IPS-20b (cell line): ENCODE measurements at regions not wholly inside any gene's neighbourhood (a gene's known extent, or its start where the extent isn't known, plus 50 kb on each side); places are given as distances from the start of the nearest gene placed in this dataset.

Experiments
- H3K27ac ChIP-seq: one replicate; pipeline ENCODE4 v1.5.1; 2013; ENCODE audit warnings: low read length
- H3K27me3 ChIP-seq: 2 replicates; pipeline ENCODE4 v1.6.1; 2013; ENCODE audit warnings: mild to moderate bottlenecking, low read length, inconsistent platforms; ENCODE audit not compliant: insufficient read depth
- H3K36me3 ChIP-seq: 2 replicates; pipeline ENCODE4 v1.6.1; 2013; ENCODE audit warnings: low read depth, mild to moderate bottlenecking, inconsistent platforms, low read length, moderate library complexity; ENCODE audit not compliant: insufficient read depth
- H3K4me1 ChIP-seq: 2 replicates; pipeline ENCODE4 v1.6.1; 2013; ENCODE audit warnings: mild to moderate bottlenecking, control low read depth, inconsistent platforms, low read length, moderate library complexity; ENCODE audit not compliant: insufficient read depth
- H3K4me3 ChIP-seq: 2 replicates; pipeline ENCODE4 v1.5.1; 2013; ENCODE audit warnings: mild to moderate bottlenecking, low read length, inconsistent platforms
- H3K9ac ChIP-seq: 2 replicates; pipeline ENCODE4 v1.6.1; 2013; ENCODE audit warnings: low read depth, mild to moderate bottlenecking, inconsistent platforms, low read length, moderate library complexity
- H3K9me3 ChIP-seq: 2 replicates; pipeline ENCODE4 v1.6.1; 2013; ENCODE audit warnings: mild to moderate bottlenecking, low read depth, low read length, inconsistent platforms; ENCODE audit not compliant: insufficient read depth

GRCh38 chr14:85024931-85025330 lies 505.0 kb upstream of the FLRT2 start:
- Histone ChIP-seq H3K27me3 (no peaks in the 10 kb centered on the region), H3K4me1 (no peaks in the 10 kb centered on the region), H3K9me3 (no peaks in the 10 kb centered on the region), H3K27ac (no peak overlapping the region), H3K9ac (no peak overlapping the region), H3K4me3 (no peak overlapping the region), H3K36me3 (no peaks in the 10 kb centered on the region)

GRCh38 chr14:85027681-85028370 lies 502.1 kb upstream of the FLRT2 start:
- no peaks in the 10 kb centered on the region for H3K27me3 ChIP-seq
- H3K9me3 ChIP-seq: no peaks in the 10 kb centered on the region
- H3K36me3 ChIP-seq: no peaks in the 10 kb centered on the region
- no peaks in the 10 kb centered on the region for H3K4me1 ChIP-seq
- H3K4me3 ChIP-seq: no peak overlapping the region
- H3K27ac ChIP-seq: no peak overlapping the region
- H3K9ac ChIP-seq: no peak overlapping the region

- Histone ChIP-seq H3K4me1 (no peaks in the 10 kb centered on the region), H3K27me3 (no peaks in the 10 kb centered on the region), H3K4me3 (no peak overlapping the region), H3K9ac (no peak overlapping the region), H3K36me3 (no peaks in the 10 kb centered on the region), H3K27ac (no peak overlapping the region), H3K9me3 (no peaks in the 10 kb centered on the region)
Observed at GRCh38 chr14:85037411-85037810, 492.5 kb upstream of the FLRT2 start.

DNA sequence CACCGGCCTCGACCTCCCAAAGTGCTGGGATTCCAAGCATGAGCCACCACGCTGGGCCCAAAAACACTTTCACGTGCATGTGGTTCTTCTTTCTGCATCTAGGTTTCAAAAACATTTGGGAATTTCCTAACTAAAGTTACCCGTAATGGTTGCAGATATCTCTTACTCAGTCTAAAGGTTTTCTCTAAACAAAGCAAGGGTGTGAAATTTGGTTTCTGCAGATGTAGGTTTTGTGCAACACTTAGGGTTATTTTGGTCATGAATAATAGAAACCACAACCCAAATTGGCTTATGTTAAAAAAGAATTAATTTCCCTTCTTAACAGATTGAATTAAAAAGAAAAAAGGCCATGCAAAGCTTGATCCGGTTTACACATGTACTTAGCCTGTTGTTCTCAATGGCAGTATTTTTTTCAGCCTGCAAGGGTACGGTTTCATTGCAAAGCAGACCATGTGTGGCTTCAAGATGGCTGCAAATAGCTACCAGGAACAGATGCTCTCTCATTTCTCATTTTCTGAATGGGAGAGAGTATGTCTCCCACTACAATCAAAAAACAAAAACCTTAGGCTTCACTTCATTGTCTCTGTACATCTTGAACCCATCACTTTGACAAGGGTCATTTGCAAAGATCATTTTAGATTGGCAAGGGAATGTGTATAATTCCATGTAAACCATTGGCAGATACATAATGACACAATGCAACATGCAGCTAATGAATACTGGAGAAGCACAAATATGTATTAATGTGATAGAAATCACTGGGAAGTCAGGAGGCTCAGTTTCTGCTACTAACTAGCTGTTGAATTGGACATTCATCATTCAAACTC lies 491.2 kb upstream of the FLRT2 start:
- Histone ChIP-seq H3K27ac (no peak overlapping the region), H3K9ac (no peak overlapping the region), H3K27me3 (no peaks in the 10 kb centered on the region), H3K36me3 (no peaks in the 10 kb centered on the region), H3K4me3 (no peak overlapping the region), H3K9me3 (no peaks in the 10 kb centered on the region), H3K4me1 (no peaks in the 10 kb centered on the region)

GRCh38 chr14:85039353-85039626 lies 490.7 kb upstream of the FLRT2 start:
- Histone ChIP-seq H3K4me3 (no peak overlapping the region), H3K9ac (no peak overlapping the region), H3K27me3 (no peaks in the 10 kb centered on the region), H3K9me3 (no peaks in the 10 kb centered on the region), H3K4me1 (no peaks in the 10 kb centered on the region), H3K36me3 (no peaks in the 10 kb centered on the region), H3K27ac (no peak overlapping the region)

- Histone ChIP-seq H3K9me3 (no peaks in the 10 kb centered on the region), H3K27me3 (no peaks in the 10 kb centered on the region), H3K4me1 (no peaks in the 10 kb centered on the region), H3K9ac (no peak overlapping the region), H3K4me3 (no peak overlapping the region), H3K27ac (no peak overlapping the region), H3K36me3 (no peaks in the 10 kb centered on the region)
Observed at GRCh38 chr14:85040046-85040685, 489.8 kb upstream of the FLRT2 start.

DNA sequence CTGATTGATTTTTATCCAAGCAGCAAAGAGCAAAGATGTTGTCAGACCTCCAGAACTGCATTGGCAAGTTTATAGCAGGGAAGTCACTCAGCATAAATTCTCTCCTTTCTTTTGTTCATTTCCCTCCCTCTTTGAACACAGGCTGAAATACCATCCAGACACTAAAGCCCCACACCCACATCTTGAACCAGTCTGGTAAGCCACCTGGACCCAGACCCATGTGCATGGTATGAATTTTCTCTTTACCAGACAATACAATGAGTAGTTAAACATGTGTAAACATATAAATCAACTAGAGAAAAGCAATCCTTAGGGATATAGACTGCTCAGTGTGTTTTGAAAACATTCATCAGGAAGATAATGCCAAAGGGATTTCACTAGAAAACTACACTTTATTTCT lies 488.3 kb upstream of the FLRT2 start:
- no peak overlapping the region for H3K9ac ChIP-seq
- no peaks in the 10 kb centered on the region for H3K27me3 ChIP-seq
- H3K4me1 ChIP-seq: no peaks in the 10 kb centered on the region
- no peak overlapping the region for H3K4me3 ChIP-seq
- H3K36me3 ChIP-seq: no peaks in the 10 kb centered on the region
- peaks cover 1% of the 10 kb centered on the region; the same call in 1 of the 2 replicates for H3K9me3 ChIP-seq
- no peak overlapping the region for H3K27ac ChIP-seq

DNA sequence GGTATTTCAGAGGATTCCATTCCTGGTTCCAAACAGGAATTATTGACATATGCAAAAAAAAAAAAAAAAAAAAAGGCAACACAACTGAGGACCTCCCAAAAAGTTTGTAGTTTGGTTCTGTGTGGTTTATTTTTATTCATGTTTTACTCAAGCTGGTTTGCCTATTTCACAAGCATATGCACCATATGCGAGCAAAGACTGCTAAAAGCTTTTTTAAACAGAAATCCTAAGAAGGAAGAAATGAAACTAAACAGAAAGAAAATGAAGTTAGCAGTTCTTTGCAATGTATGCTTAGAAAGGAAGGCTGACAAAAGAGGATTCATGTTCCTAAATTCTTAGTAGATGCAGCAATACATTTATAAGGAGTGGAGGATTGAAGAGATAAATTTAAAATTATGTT lies 487.6 kb upstream of the FLRT2 start:
- no peaks in the 10 kb centered on the region for H3K36me3 ChIP-seq
- H3K9ac ChIP-seq: no peak overlapping the region
- no peak overlapping the region for H3K4me3 ChIP-seq
- H3K27me3 ChIP-seq: no peaks in the 10 kb centered on the region
- H3K9me3 ChIP-seq: peaks cover 5% of the 10 kb centered on the region; the same call in 1 of the 2 replicates
- H3K27ac ChIP-seq: no peak overlapping the region
- no peaks in the 10 kb centered on the region for H3K4me1 ChIP-seq

GRCh38 chr14:85050180-85050579 lies 479.8 kb upstream of the FLRT2 start:
- no peaks in the 10 kb centered on the region for H3K4me1 ChIP-seq
- H3K27me3 ChIP-seq: no peaks in the 10 kb centered on the region
- no peak overlapping the region for H3K27ac ChIP-seq
- H3K4me3 ChIP-seq: no peak overlapping the region
- no peak overlapping the region for H3K9ac ChIP-seq
- peaks cover 33% of the 10 kb centered on the region for H3K9me3 ChIP-seq
- no peaks in the 10 kb centered on the region for H3K36me3 ChIP-seq

DNA sequence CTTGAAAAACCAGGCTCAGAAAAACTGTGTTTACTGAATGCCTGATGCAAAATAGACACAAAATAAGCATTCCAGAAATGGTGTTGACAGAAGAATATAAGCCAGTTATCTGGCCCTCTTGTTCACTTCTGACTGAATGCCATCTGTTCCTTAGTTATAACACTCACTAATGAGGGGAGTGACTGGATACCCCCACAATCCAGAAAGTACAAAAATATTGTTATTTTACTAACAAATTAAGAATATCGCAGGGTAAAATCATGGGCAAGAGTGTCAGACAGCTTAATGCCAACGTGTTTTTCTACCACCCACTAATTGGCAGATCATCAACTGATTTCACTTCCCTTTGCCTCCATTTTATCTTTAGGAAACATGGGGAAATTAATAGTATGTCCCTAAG lies 477.3 kb upstream of the FLRT2 start:
- Histone ChIP-seq H3K36me3 (no peaks in the 10 kb centered on the region), H3K27me3 (no peaks in the 10 kb centered on the region), H3K9me3 (peaks cover 36% of the 10 kb centered on the region), H3K4me1 (no peaks in the 10 kb centered on the region), H3K27ac (no peak overlapping the region), H3K9ac (no peak overlapping the region), H3K4me3 (no peak overlapping the region)

DNA sequence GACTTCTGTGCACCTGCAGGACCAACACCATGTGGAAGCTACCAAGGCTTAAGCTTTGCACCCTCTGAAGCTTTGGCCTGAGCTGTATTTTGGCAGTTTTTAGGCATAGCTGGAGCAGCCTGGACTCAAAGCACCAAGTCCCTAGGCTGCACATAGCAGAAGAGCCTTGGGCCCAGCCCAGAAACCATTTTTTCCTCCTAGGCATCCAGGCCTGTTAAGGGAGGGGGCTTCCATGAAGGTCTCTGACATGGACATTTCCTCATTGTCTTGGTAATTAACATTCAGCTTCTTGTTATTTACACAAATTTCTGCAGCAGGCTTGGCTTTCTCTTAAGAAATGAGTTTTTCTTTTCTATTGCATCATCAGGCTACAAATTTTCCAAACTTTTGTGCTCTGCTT lies 475.8 kb upstream of the FLRT2 start:
- no peaks in the 10 kb centered on the region for H3K27me3 ChIP-seq
- H3K9me3 ChIP-seq: peaks cover 36% of the 10 kb centered on the region
- H3K27ac ChIP-seq: no peak overlapping the region
- no peaks in the 10 kb centered on the region for H3K4me1 ChIP-seq
- no peaks in the 10 kb centered on the region for H3K36me3 ChIP-seq
- H3K9ac ChIP-seq: no peak overlapping the region
- no peak overlapping the region for H3K4me3 ChIP-seq

GRCh38 chr14:85056267-85056666 lies 473.7 kb upstream of the FLRT2 start:
- no peak overlapping the region for H3K27ac ChIP-seq
- no peaks in the 10 kb centered on the region for H3K4me1 ChIP-seq
- no peaks in the 10 kb centered on the region for H3K36me3 ChIP-seq
- H3K9ac ChIP-seq: no peak overlapping the region
- H3K27me3 ChIP-seq: no peaks in the 10 kb centered on the region
- peaks cover 36% of the 10 kb centered on the region for H3K9me3 ChIP-seq
- no peak overlapping the region for H3K4me3 ChIP-seq
